NCI-H226 (cell line): ENCODE measurements at regions not wholly inside any gene's neighbourhood (a gene's known extent, or its start where the extent isn't known, plus 50 kb on each side); places are given as distances from the start of the nearest gene placed in this dataset.

Source experiments
- DNase-seq: peaks from one replicate; pipeline ENCODE4 v3.0.0-alpha.2; 2015

GRCh38 chr4:183853548-183853940 is 51.6 kb upstream of the STOX2 start:
- DNase-seq = no peak
